Epidermal melanocyte (primary cell): ENCODE measurements at regions not wholly inside any gene's neighbourhood (a gene's known extent, or its start where the extent isn't known, plus 50 kb on each side); places are given as distances from the start of the nearest gene placed in this dataset.

ENCODE experiments used
- DNase-seq: peaks from one replicate; pipeline ENCODE4 v3.0.0; 2011; ENCODE audit warnings: low spot score; ENCODE audit not compliant: insufficient read length

GRCh38 chr6:156725712-156726111, 51.5 kb upstream of the ARID1B start:
- no peak for DNase-seq

GRCh38 chr6:156720691-156721685, 56.2 kb upstream of the ARID1B start:
- no peak for DNase-seq

- DNase-seq = no peak
Observed at GRCh38 chr6:156719720-156720563, 57.2 kb upstream of the ARID1B start.

GRCh38 chr6:156719395-156719719, 57.8 kb upstream of the ARID1B start:
- DNase-seq = no peak

GRCh38 chr6:156718647-156719394, 58.4 kb upstream of the ARID1B start:
- DNase-seq = no peak

GRCh38 chr6:156717542-156717941, 59.6 kb upstream of the ARID1B start:
- DNase-seq = no peak

- DNase-seq = no peak
Observed at GRCh38 chr6:156715839-156716238, 61.3 kb upstream of the ARID1B start.

GRCh38 chr6:156713548-156713947, 63.6 kb upstream of the ARID1B start:
- DNase-seq = no peak

- no peak for DNase-seq
Observed at GRCh38 chr6:156710479-156710878, 66.7 kb upstream of the ARID1B start.

- no peak for DNase-seq
Observed at GRCh38 chr6:156707818-156708217, 69.4 kb upstream of the ARID1B start.

- no peak for DNase-seq
Observed at GRCh38 chr6:156703719-156704118, 73.5 kb upstream of the ARID1B start.

GRCh38 chr6:156701966-156702365, 75.2 kb upstream of the ARID1B start:
- DNase-seq = no peak

GRCh38 chr6:156700440-156701057, 76.6 kb upstream of the ARID1B start:
- DNase-seq = no peak

GRCh38 chr6:156699935-156700334, 77.2 kb upstream of the ARID1B start:
- DNase-seq = no peak

GRCh38 chr6:156699017-156699421, 78.2 kb upstream of the ARID1B start:
- DNase-seq = no peak

GRCh38 chr6:156698239-156699016, 78.8 kb upstream of the ARID1B start:
- DNase-seq = no peak

GRCh38 chr6:156697225-156697830, 79.8 kb upstream of the ARID1B start:
- DNase-seq = no peak

GRCh38 chr6:156695742-156696141, 81.4 kb upstream of the ARID1B start:
- DNase-seq = no peak

- DNase-seq = no peak
Observed at GRCh38 chr6:156694679-156695078, 82.5 kb upstream of the ARID1B start.

- DNase-seq = no peak
Observed at GRCh38 chr6:156691018-156691417, 86.2 kb upstream of the ARID1B start.
